ENCODE measurements at regions not wholly inside any gene's neighbourhood (a gene's known extent, or its start where the extent isn't known, plus 50 kb on each side); places are given as distances from the start of the nearest gene placed in this dataset.
"Not testable (repeated sequence)": the region's sequence is repeated elsewhere in the genome, so short reads cannot be mapped to it uniquely, and the experiment has no call there.

DNA sequence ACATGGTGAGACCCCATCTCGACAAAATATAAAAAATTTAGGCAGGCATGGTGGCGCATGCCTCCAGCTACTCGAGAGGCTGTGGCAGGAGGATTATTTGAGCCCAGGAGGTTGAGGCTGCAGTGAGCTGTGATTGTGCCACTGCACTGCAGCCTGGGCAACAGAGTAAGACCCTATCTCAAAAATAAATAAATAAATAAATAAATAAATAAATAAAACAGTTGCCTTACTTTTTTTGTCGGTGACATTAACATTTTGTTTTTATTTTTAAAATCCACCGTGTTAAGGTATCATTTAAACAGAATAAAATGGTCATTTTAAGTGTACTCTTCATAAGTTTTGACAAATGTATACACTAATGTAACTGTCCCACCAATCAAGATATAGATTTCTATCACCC, 57.0 kb downstream of the RASL11A start:
- DNase-seq (ENCODE audit: low spot score) = no peak

- DNase-seq (ENCODE audit: low spot score) = no peak
Observed at GRCh38 chr13:27329210-27329609, 58.6 kb downstream of the RASL11A start.

DNA sequence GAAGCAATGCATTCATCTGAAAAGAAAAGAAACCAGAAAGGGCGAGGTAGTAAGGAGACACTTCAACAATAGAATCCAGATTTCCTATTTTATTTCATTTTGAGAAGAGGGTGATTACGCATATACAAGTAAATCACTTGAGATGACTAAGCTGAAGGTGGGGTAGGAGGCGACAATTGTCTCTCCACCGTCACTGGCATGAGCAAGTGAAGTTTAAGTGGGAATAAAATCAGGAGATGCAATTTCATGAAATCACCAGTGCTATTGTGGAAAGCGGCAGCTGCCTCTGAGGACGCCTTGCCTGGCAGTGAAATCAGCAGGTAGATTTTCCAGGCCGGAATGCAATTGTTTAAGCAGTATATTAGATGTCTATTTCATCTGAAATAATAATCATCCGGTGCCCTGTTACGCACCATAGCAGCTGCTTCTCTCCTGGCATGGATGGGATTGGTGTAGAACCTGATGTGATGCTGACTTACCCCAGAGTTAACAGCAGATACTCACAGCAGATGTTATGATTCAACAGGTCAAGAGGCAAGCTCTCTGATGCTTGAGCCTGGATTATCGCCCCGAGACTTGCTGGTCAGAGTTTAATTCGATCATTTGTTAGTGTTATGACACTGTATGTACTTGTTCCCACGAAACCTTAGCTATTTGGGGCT, 64.3 kb downstream of the RASL11A start:
- DNase-seq (ENCODE audit: low spot score) = no peak

DNA sequence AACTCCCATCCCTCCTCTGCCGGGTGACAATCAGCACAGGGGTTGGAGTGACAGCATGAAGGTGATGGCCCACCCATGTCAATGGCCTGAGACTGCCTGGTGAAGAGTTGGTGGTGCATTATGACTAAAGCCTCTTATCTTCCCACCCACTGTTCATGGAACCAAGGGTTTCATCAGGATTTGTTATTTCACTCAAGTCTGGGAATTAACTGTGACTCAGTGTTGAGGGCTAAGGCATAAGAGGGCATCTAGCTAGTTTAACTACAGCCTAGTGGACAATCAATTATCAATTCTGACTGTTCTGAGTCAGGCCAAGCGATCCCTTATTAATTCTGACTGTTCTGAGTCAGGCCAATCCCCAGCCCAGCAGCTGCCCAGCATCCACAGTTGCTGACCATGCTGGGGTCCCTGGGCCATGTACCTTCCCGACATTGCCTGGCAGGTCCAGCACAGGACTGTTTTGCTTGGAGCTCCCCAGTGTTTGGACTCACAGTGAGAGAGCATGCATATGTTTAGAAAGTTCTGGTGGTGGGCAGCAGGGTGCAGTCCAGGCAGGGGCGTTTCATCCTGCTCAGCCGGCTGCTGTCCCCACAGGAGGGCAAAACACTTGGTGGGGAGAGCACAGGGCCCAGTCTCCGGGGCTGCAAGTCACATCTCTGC, 65.5 kb downstream of the RASL11A start:
- DNase-seq (ENCODE audit: low spot score) = no peak

DNA sequence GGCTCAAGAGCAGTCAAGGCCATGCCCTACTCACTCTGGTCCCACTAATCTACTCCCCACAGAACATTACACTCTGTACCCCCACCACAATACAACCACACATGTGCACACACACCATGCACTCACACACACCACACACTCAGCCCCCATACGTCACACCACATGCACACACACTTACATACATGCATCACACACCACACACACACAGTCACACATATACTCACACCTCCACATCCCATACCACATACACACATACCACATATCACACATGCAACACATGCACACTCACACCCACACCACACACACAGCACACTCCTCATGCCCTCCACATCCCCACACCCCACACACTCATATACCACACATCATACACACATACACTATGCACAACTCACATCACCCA, 67.6 kb downstream of the RASL11A start:
- no peak for DNase-seq (ENCODE audit: low spot score)

DNA sequence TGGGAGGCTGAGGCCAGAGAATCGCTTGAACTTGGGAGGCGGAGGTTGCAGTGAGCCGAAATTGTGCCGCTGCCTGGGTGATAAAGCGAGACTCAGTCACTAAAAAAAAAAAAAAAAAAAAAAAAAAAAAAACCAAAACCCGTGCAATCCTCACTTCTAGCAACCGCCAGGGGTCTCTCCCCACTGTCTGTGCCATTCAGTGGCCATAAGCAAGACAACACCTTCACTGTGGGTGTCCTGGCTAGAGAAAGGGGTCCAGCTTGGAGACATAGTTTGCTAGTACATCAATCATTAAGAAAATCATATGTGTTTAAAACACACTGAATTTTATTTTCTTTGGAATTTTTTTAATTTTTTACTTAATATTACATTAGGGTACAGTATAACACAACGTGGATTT, 68.2 kb downstream of the RASL11A start:
- DNase-seq (ENCODE audit: low spot score) = no peak

- peak; percentile 64 for DNase-seq (ENCODE audit: low spot score)
Observed at GRCh38 chr13:27339299-27339698, 68.7 kb downstream of the RASL11A start.

DNA sequence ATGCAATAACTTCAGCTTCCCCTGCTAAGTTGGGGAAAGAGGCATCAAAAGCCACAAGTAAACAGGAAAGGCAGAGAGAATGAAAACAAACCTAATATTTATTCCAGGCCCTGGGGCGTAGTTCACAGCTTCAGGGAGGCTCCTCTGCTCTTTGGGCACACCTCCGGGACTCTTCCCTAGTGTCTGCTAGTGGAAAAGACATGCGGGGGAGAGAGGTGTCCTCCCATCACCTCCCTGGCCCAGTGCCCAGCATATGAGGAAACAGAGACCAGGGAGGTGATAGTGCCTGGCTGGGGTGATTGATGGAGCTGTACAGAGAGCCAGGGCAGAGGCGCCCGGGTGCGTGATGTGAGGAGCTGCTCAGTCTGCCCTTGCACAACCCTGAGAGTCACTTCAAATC, 71.0 kb downstream of the RASL11A start:
- no peak for DNase-seq (ENCODE audit: low spot score)

DNA sequence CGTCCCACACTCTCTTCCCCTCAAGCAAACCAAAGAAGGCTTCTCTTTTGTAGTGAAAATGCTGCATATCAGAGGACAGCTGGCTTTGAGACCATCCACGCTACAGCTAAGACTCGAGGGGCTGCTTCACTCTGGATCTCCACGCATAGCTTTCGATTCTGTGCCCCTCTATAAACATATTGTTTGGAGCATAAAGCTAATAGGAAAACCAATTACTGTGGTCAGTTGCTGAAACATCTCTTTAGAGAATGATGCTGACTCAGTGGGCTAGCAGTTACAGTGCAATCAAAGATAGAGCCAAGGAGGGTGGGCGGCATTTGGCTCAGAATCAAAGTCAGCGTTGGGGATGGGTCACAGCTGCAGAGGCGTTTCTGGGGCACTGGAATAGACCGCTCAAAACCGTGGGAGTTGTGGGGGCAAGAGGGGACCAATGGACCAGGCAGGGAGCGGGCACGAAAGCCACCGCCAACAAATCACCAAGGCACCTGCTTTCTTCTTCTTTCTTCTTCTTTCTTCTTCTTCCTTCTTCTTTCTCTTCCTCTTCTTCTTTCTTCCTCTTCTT, 76.7 kb downstream of the RASL11A start:
- no peak for DNase-seq (ENCODE audit: low spot score)

DNA sequence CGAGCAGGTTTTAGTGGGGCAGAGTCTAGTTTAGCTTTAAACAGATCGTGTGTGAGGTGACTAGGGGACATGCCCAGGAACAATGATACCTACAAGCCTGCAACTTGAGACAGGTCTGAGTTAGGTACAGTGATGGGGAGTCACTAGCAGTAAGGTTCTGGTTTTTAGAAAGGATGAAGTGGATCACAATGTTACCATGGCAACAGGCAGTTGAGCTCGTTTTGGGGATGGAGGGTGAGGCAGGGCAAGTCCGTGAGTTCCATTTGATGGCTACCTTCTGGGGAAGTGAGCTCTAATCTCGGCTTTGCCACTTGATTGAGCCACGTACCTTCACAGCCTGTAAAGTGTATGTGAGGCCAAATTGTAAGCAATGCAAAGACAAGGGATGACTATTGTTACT, 76.0 kb upstream of the GTF3A start:
- no peak for DNase-seq (ENCODE audit: low spot score)

GRCh38 chr13:27349458-27349857, 75.0 kb upstream of the GTF3A start:
- DNase-seq (ENCODE audit: low spot score) = no peak

DNA sequence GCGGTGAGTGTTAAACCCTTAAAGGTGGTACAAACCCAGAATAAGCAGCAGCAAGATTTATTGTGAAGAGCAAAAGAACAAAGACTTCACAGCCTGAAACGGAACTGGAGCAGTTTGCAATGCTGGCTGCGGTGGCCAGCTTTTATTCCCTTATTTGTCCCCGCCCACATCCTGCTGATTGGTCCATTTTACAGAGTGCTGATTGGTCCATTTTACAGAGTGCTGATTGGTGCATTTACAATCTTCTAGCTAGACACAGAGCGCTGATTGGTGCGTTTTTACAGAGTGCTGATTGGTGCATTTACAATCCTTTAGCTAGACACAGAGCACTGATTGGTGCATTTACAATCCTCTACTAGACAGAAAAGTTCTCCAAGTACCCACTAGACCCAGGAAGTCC, 73.6 kb upstream of the GTF3A start:
- not testable (repeated sequence) for DNase-seq (ENCODE audit: low spot score)

- DNase-seq (ENCODE audit: low spot score) = no peak
Observed at GRCh38 chr13:27352698-27353097, 71.7 kb upstream of the GTF3A start.

GRCh38 chr13:27353166-27353583, 71.2 kb upstream of the GTF3A start:
- DNase-seq (ENCODE audit: low spot score) = no peak

- no peak for DNase-seq (ENCODE audit: low spot score)
Observed at GRCh38 chr13:27353708-27354107, 70.7 kb upstream of the GTF3A start.

- DNase-seq (ENCODE audit: low spot score) = no peak
Observed at GRCh38 chr13:27354379-27354778, 70.0 kb upstream of the GTF3A start.

- no peak for DNase-seq (ENCODE audit: low spot score)
Observed at GRCh38 chr13:27355894-27356293, 68.5 kb upstream of the GTF3A start.

DNA sequence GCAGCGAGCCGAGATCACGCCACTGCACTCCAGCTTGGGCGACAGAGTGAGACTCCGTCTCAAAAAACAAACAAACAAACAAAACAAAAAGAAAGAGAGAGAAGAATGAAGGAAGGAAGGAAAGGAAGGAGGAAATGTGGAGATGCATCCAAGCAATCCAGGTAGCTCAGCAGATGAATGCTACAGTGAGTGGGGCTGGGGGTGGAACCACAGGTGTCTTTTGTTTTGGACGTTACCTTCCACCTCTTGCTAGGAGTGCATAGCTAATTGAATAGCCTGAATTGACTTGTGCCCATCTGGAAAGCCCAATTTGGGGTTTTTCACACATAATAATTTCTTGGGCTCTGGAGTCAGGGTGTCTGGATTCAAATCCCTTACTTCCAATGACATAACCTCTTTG, 66.0 kb upstream of the GTF3A start:
- DNase-seq (ENCODE audit: low spot score) = no peak

GRCh38 chr13:27359199-27359821, 65.1 kb upstream of the GTF3A start:
- peak; percentile 71 for DNase-seq (ENCODE audit: low spot score)

- DNase-seq (ENCODE audit: low spot score) = no peak
Observed at GRCh38 chr13:27360562-27360961, 63.9 kb upstream of the GTF3A start.

DNA sequence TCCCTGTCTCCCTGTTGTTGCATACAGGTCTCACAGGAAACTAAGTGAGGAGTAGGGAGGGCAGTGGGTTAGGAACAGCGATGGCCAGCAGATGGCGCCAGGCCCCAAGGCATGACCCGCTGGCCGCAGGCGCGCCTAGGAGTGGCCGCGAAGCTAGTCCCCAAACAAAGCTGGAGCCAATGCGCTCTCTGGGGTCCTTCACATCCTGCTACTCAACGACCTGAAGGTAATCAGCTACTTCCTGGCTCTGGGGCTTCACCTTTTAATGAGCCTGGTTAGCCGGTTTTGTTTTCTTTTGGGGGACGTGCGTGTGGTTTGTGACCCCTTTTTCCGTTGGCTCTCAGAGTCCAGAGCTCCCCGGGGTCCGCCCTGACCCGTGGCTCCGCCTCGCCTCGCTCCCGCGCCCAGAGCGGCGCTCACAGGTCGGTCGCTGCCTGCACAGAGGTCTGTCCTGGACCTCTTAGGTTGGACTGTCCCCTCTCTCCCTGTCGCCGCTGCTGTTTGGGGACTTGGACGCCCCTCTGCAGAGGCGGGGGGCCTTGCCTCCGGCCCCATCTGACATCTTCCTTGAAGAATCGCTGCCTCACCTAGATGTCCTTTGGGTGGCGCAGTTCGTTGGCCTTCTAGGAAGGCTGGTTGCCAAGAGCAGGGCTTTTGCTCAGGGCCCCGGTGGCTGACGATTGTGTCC, 62.2 kb upstream of the GTF3A start:
- peak; percentile 81 for DNase-seq (ENCODE audit: low spot score)

DNA sequence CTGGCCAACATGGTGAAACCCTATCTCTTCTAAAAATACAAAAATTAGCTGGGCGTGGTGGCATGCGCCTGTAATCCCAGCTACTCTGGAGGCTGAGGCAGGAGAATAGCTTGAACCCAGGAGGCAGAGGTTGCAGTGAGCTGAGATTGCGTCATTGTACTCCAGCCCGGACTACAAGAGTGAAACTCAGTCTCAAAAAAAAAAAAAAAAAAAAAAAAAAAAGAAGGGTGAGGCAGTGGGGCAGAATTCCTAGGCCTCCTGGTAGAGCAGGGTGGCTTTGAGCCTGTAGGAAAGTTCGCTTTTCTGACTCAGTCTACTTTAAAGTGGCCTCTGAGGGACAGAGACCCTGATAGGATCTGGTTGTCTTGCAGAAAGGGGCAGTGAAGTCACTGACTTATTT, 60.8 kb upstream of the GTF3A start:
- not testable (repeated sequence) for DNase-seq (ENCODE audit: low spot score)

DNA sequence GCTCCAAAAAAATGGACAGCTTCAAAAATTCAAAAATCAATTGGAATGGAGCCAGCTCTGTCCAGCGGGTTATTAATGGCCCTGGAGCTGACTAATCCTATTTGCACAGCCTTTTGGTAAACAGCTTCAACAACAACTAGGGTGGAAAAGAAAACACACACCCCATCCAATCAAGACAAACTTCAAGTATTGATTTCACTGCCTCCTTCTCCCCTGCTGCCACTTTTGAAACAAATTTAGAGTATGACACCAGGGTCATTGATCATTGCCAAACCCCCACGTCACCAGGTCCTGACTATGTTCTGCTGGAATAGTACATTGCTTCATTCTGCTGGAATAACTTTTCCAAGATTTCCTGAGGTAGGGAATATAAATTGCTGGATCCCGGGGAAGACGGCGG, 56.8 kb upstream of the GTF3A start:
- peak; percentile 58 for DNase-seq (ENCODE audit: low spot score)

All from HuH-7.5 (cell line).